Natural killer cell (primary cell): ENCODE measurements at regions not wholly inside any gene's neighbourhood (a gene's known extent, or its start where the extent isn't known, plus 50 kb on each side); places are given as distances from the start of the nearest gene placed in this dataset.

Experiments
- ATAC-seq, 3 donors: fragments of 150-1000 bp in 2 of 3; fragments of 200-7000 bp in 1 of 3; cut with Tn5 transposase; 1 replicate in 1 of 3; 2 replicates in 2 of 3; pipeline ENCODE4 v1.10.0; 2021; ENCODE audit warnings: mild to moderate bottlenecking in 2 of 3, moderate library complexity in 2 of 3
- DNase-seq, 2 donors: peaks; one replicate each; pipeline versions ENCODE4 v3.0.0 to v3.0.0-alpha.2; 2013 to 2021; ENCODE audit warnings: mixed read lengths in 1 of 2
- H3K27ac ChIP-seq: one replicate; pipeline ENCODE4 v1.5.1; 2013; ENCODE audit warnings: mild to moderate bottlenecking, low read length
- H3K27me3 ChIP-seq: one replicate; pipeline ENCODE4 v1.6.1; 2013; ENCODE audit warnings: low read length; ENCODE audit not compliant: control insufficient read depth, insufficient read depth
- H3K36me3 ChIP-seq: one replicate; pipeline ENCODE4 v1.6.1; 2013; ENCODE audit warnings: low read length; ENCODE audit not compliant: control insufficient read depth, insufficient read depth
- H3K4me1 ChIP-seq: one replicate; pipeline ENCODE4 v1.6.1; 2013; ENCODE audit warnings: low read length; ENCODE audit not compliant: control insufficient read depth, insufficient read depth
- H3K4me3 ChIP-seq: one replicate; pipeline ENCODE4 v1.5.1; 2013; ENCODE audit warnings: low read length
- H3K9me3 ChIP-seq: one replicate; pipeline ENCODE4 v1.6.1; 2013; ENCODE audit warnings: low read length; ENCODE audit not compliant: control insufficient read depth, insufficient read depth
- H3K27ac Mint-ChIP-seq, 2 donors: one replicate each; pipeline ENCODE4 v1.8.0; 2022; ENCODE audit warnings: mild to moderate bottlenecking in 2 of 2, mixed read lengths in 2 of 2, moderate library complexity in 1 of 2
- H3K27me3 Mint-ChIP-seq, 2 donors: one replicate each; pipeline ENCODE4 v1.8.0; 2022; ENCODE audit warnings: low read depth in 2 of 2, mixed read lengths in 2 of 2
- H3K36me3 Mint-ChIP-seq: one replicate; pipeline ENCODE4 v1.8.0; 2022; ENCODE audit warnings: mixed read lengths
- H3K4me1 Mint-ChIP-seq, 2 donors: one replicate each; pipeline ENCODE4 v1.8.0; 2022; ENCODE audit warnings: mixed read lengths in 2 of 2
- H3K4me3 Mint-ChIP-seq: one replicate; pipeline ENCODE4 v1.8.0; 2022; ENCODE audit warnings: mild to moderate bottlenecking, moderate library complexity, mixed read lengths
- H3K9me3 Mint-ChIP-seq, 2 donors: one replicate each; pipeline ENCODE4 v1.8.0; 2022; ENCODE audit warnings: mixed read lengths in 2 of 2
- WGBS: methylation state at CpG from one replicate; pipeline ENCODE4 v1.1.7; 2013; ENCODE audit warnings: missing lambda C conversion rate; ENCODE audit not compliant: insufficient coverage; 5-methylcytosine and 5-hydroxymethylcytosine counted together
- intact Hi-C: fragments of 100-400 bp; cut with micrococcal nuclease; formaldehyde crosslinking; loops from one replicate; pipeline ENCODE4 v1.14.2; 2022
- TF ChIP-seq, protein P1 (sequence below): fragments of 200-600 bp; IDR thresholded peaks from one replicate; pipeline ENCODE4 v1.8.0; 2022; ENCODE audit warnings: antibody characterized with exemption

DNA sequence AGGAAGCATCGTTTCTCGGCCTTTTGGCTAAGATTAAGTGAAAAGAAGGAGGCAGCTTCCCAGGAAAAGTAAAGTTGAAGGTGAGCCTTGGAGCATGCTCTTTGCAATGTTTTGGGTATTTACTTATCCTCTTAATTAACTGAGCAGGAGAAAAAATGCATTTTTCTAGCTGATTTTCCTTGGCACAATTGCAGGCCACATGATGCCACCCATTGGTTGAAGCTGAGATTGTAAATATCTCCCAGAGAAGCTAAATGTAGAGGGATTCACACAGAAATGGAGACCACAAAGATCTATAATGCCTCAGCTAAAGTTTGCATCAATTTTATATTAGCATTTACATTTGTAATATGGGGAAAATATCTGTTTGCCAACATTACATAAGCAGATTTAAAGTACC, 294.1 kb downstream of the KCNS3 start:
- Histone ChIP-seq H3K27ac (no peak overlapping the region), H3K9me3 (no peaks in the 10 kb centered on the region), H3K27me3 (no peaks in the 10 kb centered on the region), H3K4me3 (no peak overlapping the region), H3K36me3 (no peaks in the 10 kb centered on the region), H3K4me1 (no peaks in the 10 kb centered on the region)
- Mint-ChIP-seq H3K9me3 (peaks cover 0 to 5% of the 10 kb centered on the region in 2 donors), H3K36me3 (no peaks in the 10 kb centered on the region), H3K27me3 (no peaks in the 10 kb centered on the region), H3K4me3 (no peak overlapping the region), H3K27ac (no peak overlapping the region), H3K4me1 (no peaks in the 10 kb centered on the region)
- no peak for DNase-seq
- TF ChIP-seq, protein P1, sequence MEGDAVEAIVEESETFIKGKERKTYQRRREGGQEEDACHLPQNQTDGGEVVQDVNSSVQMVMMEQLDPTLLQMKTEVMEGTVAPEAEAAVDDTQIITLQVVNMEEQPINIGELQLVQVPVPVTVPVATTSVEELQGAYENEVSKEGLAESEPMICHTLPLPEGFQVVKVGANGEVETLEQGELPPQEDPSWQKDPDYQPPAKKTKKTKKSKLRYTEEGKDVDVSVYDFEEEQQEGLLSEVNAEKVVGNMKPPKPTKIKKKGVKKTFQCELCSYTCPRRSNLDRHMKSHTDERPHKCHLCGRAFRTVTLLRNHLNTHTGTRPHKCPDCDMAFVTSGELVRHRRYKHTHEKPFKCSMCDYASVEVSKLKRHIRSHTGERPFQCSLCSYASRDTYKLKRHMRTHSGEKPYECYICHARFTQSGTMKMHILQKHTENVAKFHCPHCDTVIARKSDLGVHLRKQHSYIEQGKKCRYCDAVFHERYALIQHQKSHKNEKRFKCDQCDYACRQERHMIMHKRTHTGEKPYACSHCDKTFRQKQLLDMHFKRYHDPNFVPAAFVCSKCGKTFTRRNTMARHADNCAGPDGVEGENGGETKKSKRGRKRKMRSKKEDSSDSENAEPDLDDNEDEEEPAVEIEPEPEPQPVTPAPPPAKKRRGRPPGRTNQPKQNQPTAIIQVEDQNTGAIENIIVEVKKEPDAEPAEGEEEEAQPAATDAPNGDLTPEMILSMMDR: no peak
- no peak for ATAC-seq
- 93% methylated on average over 2 of the region's 2 CpGs for WGBS
- intact Hi-C loops: no loop called here

DNA sequence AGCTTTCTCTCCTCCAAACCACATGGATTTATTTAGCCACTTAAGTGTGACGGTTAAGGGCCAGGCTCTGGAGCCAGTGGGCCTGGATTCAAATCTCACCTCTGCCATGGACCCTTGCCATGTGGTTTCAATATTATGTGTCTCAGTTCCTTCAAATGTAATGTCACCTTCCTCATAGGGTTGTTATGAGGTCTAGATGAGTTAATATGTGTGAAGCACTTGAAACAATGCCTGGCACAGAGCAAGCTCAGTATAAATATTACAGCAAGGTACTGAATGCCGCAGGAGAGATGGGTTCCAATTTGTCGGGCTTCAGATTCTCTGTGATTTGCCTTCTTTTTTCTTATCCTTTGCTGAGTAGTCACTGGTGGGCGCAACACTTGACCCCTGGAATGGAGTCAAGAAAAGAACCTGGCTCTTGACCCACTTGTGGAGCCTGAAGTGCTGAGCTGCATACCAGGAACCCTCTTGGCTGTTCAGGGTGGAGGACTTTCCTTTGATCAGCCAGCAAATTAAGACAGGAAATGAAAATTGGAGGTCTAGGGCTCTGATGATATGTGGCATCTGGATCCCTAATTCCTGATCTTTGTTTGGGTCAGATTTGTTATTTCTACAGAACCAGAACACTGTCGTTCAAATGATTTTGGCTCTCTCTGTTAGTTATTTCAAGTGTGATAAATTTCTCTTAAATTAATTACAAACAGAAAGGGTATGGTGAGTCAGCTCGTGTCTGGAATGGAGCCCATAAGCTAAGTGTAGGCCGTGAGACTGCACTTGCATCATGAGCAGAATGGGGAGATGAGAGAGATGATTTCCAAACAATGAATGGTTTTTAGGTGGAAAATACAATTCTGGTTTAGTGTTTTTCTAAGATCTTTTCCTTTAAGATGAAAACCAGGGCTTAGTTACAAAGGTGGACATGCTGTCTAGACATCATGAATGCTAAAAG, 293.0 kb downstream of the KCNS3 start:
- intact Hi-C loops: no loop called here
- H3K27me3 Mint-ChIP-seq: no peaks in the 10 kb centered on the region
- DNase-seq (no peak), ATAC-seq (no peak)
- Histone ChIP-seq H3K9me3 (no peaks in the 10 kb centered on the region), H3K36me3 (no peaks in the 10 kb centered on the region), H3K4me3 (no peak overlapping the region), H3K27ac (no peak overlapping the region), H3K27me3 (no peaks in the 10 kb centered on the region), H3K4me1 (no peaks in the 10 kb centered on the region)
- H3K4me3 Mint-ChIP-seq: no peak overlapping the region
- H3K9me3 Mint-ChIP-seq: peaks cover 0 to 7% of the 10 kb centered on the region in 2 donors
- H3K36me3 Mint-ChIP-seq: no peaks in the 10 kb centered on the region
- TF ChIP-seq, protein P1: no peak
- no peaks in the 10 kb centered on the region for H3K4me1 Mint-ChIP-seq
- WGBS: 89% methylated on average over 6 of the region's 7 CpGs
- H3K27ac Mint-ChIP-seq: no peak overlapping the region

DNA sequence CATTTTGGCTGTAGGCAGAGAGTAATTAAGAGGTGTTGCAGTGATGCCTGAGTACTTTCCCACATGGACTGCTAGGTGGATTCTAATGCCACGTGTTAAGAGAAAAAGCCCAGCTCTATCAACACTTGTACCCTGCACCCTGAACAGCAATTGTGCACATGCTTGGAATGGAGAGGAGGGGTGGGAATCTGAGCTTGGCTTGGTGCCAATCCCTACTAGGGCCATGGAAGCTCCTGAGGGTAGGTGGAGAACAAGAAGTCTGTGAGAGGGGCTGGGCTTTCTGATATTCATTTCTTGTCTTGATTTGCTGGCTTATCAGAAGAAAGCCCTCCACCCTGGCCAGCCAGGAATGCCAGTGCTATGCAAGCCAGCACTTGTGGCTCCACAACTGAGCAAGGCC, 292.2 kb downstream of the KCNS3 start:
- Mint-ChIP-seq H3K27ac (no peak overlapping the region), H3K27me3 (no peaks in the 10 kb centered on the region), H3K4me1 (no peaks in the 10 kb centered on the region), H3K9me3 (peaks cover 0 to 7% of the 10 kb centered on the region in 2 donors), H3K4me3 (no peak overlapping the region), H3K36me3 (no peaks in the 10 kb centered on the region)
- no CpG with 5 or more reads among the region's 1 CpG for WGBS
- ATAC-seq: no peak
- Histone ChIP-seq H3K4me3 (no peak overlapping the region), H3K27ac (no peak overlapping the region), H3K36me3 (no peaks in the 10 kb centered on the region), H3K9me3 (no peaks in the 10 kb centered on the region), H3K4me1 (no peaks in the 10 kb centered on the region), H3K27me3 (no peaks in the 10 kb centered on the region)
- intact Hi-C loops: no loop called here
- TF ChIP-seq, protein P1: no peak
- no peak for DNase-seq

DNA sequence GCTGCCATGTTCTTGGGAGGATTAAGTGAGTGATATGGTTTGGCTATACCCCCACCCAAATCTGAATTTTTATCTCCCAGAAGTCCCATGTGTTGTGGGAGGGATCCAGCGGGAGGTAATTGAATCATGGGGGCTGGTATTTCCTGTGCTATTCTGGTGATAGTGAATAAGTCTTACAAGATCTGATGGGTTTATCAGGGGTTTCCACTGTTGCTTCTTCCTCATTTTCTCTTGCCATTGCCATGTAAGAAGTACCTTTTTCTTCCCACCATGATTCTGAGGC, 291.4 kb downstream of the KCNS3 start:
- no peaks in the 10 kb centered on the region for H3K9me3 ChIP-seq
- ATAC-seq (no peak), DNase-seq (no peak)
- Mint-ChIP-seq H3K36me3 (no peaks in the 10 kb centered on the region), H3K4me3 (no peak overlapping the region), H3K9me3 (peaks cover 3 to 13% of the 10 kb centered on the region in 2 donors), H3K27me3 (no peaks in the 10 kb centered on the region), H3K4me1 (no peaks in the 10 kb centered on the region), H3K27ac (no peak overlapping the region)
- TF ChIP-seq, protein P1: no peak
- no peaks in the 10 kb centered on the region for H3K27me3 ChIP-seq
- H3K36me3 ChIP-seq: no peaks in the 10 kb centered on the region
- H3K27ac ChIP-seq: no peak overlapping the region
- WGBS: no CpG with 5 or more reads among the region's 1 CpG
- H3K4me1 ChIP-seq: no peaks in the 10 kb centered on the region
- H3K4me3 ChIP-seq: no peak overlapping the region
- intact Hi-C loops: no loop called here
